OCI-LY7 (cell line): ENCODE measurements at regions not wholly inside any gene's neighbourhood (a gene's known extent, or its start where the extent isn't known, plus 50 kb on each side); places are given as distances from the start of the nearest gene placed in this dataset.

ENCODE experiments used
- CTCF ChIP-seq: fragments of 200-600 bp; sonication (generic); conservative IDR thresholded peaks from 2 replicates; pipeline ENCODE4 v1.5.1; 2014; ENCODE audit warnings: mild to moderate bottlenecking, antibody characterized with exemption, low read length, moderate library complexity, mixed read lengths
- EZH2phosphoT487 ChIP-seq: fragments of 200-600 bp; sonication (generic); IDR thresholded peaks from 2 replicates; pipeline ENCODE4 v1.6.1; 2018; ENCODE audit warnings: low read depth, borderline replicate concordance, mild to moderate bottlenecking, mixed run types, antibody characterized with exemption, low read length, moderate library complexity, mixed read lengths

DNA sequence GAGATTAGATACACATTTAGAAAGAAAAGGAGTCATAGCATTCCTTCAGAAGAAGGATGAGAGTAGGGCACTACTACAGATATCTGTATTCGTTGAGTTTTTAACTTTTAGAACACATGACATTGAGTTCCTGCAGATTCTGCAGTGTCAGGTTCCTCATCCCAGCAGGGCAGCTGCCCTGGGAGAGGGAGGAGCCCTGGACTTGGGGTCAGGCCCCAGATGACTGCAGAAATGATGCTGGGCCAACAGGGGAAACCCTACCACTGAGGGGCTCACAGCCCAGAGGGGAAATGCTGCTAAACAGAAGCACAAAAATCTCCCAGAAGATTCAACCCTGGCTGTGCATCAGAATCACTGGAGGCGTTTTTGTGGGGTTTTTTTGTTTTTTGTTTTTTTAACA, 68.9 kb upstream of the TAF1L start:
- TF ChIP-seq CTCF (no peak), EZH2phosphoT487 (no peak)
